Heart left ventricle (tissue), 16 donors: ENCODE measurements at regions not wholly inside any gene's neighbourhood (a gene's known extent, or its start where the extent isn't known, plus 50 kb on each side); places are given as distances from the start of the nearest gene placed in this dataset.

Experiments used
- ATAC-seq, 4 donors: fragments of 200-7000 bp; cut with Tn5 transposase; one replicate each; pipeline ENCODE4 v1.9.1; 2020 to 2022; ENCODE audit warnings: moderate library complexity in 4 of 4, mild to moderate bottlenecking in 3 of 4, moderate number of reproducible peaks in 1 of 4
- DNase-seq, 5 donors: peaks; one replicate each; pipeline ENCODE4 v3.0.0-alpha.2; 2020
- H3K27ac ChIP-seq, 12 donors: fragments of 200-600 bp; sonication (generic) in 4 of 12; one replicate each; pipeline versions ENCODE4 v1.5.0 to v1.8.0; 2016 to 2022; ENCODE audit warnings: mild to moderate bottlenecking in 2 of 12
- H3K27me3 ChIP-seq, 9 donors: fragments of 200-600 bp; sonication (generic) in 2 of 9; one replicate each; pipeline versions ENCODE4 v1.5.1 to v1.8.0; 2016 to 2022; ENCODE audit warnings: mild to moderate bottlenecking in 3 of 9
- H3K36me3 ChIP-seq, 9 donors: fragments of 200-600 bp; sonication (generic) in 2 of 9; one replicate each; pipeline versions ENCODE4 v1.5.0 to v1.8.0; 2018 to 2022; ENCODE audit warnings: mild to moderate bottlenecking in 2 of 9
- H3K4me1 ChIP-seq, 12 donors: fragments of 200-600 bp; sonication (generic) in 4 of 12; one replicate each; pipeline versions ENCODE4 v1.5.0 to v1.8.0; 2016 to 2022; ENCODE audit warnings: mild to moderate bottlenecking in 3 of 12
- H3K4me3 ChIP-seq, 12 donors: fragments of 200-600 bp; sonication (generic) in 4 of 12; one replicate each; pipeline versions ENCODE4 v1.5.0 to v1.8.0; 2017 to 2022; ENCODE audit warnings: mild to moderate bottlenecking in 9 of 12, moderate library complexity in 4 of 12
- H3K9me3 ChIP-seq, 12 donors: fragments of 200-600 bp; sonication (generic) in 4 of 12; one replicate each; pipeline versions ENCODE4 v1.5.0 to v1.8.0; 2016 to 2022; ENCODE audit warnings: mild to moderate bottlenecking in 1 of 12
- CTCF ChIP-seq, 12 donors: fragments of 200-600 bp; sonication (generic) in 4 of 12; IDR thresholded peaks; one replicate each; pipeline versions ENCODE4 v1.5.0 to v1.8.0; 2018 to 2022; ENCODE audit warnings: antibody characterized with exemption in 12 of 12, mild to moderate bottlenecking in 5 of 12
- POLR2A ChIP-seq, 2 donors: fragments of 450-650 bp; IDR thresholded peaks; one replicate each; pipeline ENCODE4 v1.6.1; 2017; ENCODE audit warnings: antibody characterized with exemption in 2 of 2, mild to moderate bottlenecking in 2 of 2, moderate library complexity in 2 of 2
- WGBS, 4 donors: extraction: QIAGEN DNeasy Blood & Tissue Kit in 2 of 4; methylation state at CpG; one replicate each; pipeline versions ENCODE4 v1.1.5 to v1.1.7; 2013 to 2018; 5-methylcytosine and 5-hydroxymethylcytosine counted together
- intact Hi-C, 10 donors: fragments of 100-400 bp; cut with DNase I; formaldehyde crosslinking; loops; one replicate each; pipeline versions ENCODE4 v1.11.1 to v1.14.2; 2022
- donor health status: ischemic (EF 13 %, LVEDD 7.1; RV severe dilation, severe dysfunction).
- donor health status: healthy with polysubstance abuse.
- donor health status: DM: no; HTN: yes; CAD: no.
- donor health status: DM: no; HTN: no; CAD: no.
- donor health status: ischemic (EF 25% LVEDD 6.9; RV normal size, moderate dysfunction).
- donor health status: ischemic (EF 25% LVEDD 5.7; RV mildly dilated, moderate dysfunction).
- donor health status: healthy.
- donor health status: DM: yes; HTN: yes; CAD: no.
- donor health status: ischemic (EF 35%, LVEDD 5.7; RV mildly dilated, moderate dysfunction).
- donor health status: nonischemic (EF 11% LVEDD 7.7; RV severe dilation, severe dysfunction).
- donor health status: DM: yes; HTN: yes; CAD: no.
- donor health status: PGD.
- donor health status: ischemic (EF 29% LVEDD 5.4; RV normal size, mild dysfunction).
- donor health status: nonischemic (EF 23%, LVEDD 6.1; RV moderate dilation, normal function).

GRCh38 chr6:74755196-74755595 lies 450.7 kb downstream of the COL12A1 start:
- H3K4me1 ChIP-seq = no peaks in the 10 kb centered on the region
- TF ChIP-seq CTCF (IDR thresholded peaks at IDR 0.05) (no peak), POLR2A (IDR thresholded peaks at IDR 0.05) (no peak)
- no peaks in the 10 kb centered on the region for H3K27me3 ChIP-seq
- WGBS, 4 donors = 84 to 90% (median 87%) methylated on average over 5 to 10 of the region's 10 CpGs
- intact Hi-C loops = loop anchor here in 2 of 10 donors (10.0 kb wide), 1 partner anchor 450 kb away; the partner anchor contains the start of gene COL12A1 (in 2 of the 2)
- ATAC-seq (no peak), DNase-seq (no peak)
- no peak overlapping the region for H3K4me3 ChIP-seq
- no peak overlapping the region for H3K27ac ChIP-seq
- no peaks in the 10 kb centered on the region for H3K36me3 ChIP-seq
- no peaks in the 10 kb centered on the region for H3K9me3 ChIP-seq

- H3K27ac ChIP-seq = no peak overlapping the region
- no peaks in the 10 kb centered on the region for H3K4me1 ChIP-seq
- no peak overlapping the region for H3K4me3 ChIP-seq
- ATAC-seq = no peak
- H3K27me3 ChIP-seq = no peaks in the 10 kb centered on the region
- TF ChIP-seq CTCF (IDR thresholded peaks at IDR 0.05) (no peak), POLR2A (IDR thresholded peaks at IDR 0.05) (no peak)
- no peaks in the 10 kb centered on the region for H3K9me3 ChIP-seq
- H3K36me3 ChIP-seq = no peaks in the 10 kb centered on the region
- intact Hi-C loops = loop anchor here in 7 of 10 donors (2.0 to 10.0 kb wide), 4 partner anchors 448 to 455 kb away; partner anchors contain the start of gene COL12A1 (in 5 of the 7)
- DNase-seq = no peak
- 71 to 83% (median 75%) methylated on average over 2 of the region's 2 CpGs for WGBS, 4 donors
Measured at GRCh38 chr6:74753883-74754600, 451.8 kb downstream of the COL12A1 start.

GRCh38 chr6:74752303-74752702 lies 453.6 kb downstream of the COL12A1 start:
- intact Hi-C loops = loop anchor here in 7 of 10 donors (2.0 to 10.0 kb wide), 4 partner anchors 450 to 456 kb away; partner anchors contain the start of gene COL12A1 (in 5 of the 7)
- no peaks in the 10 kb centered on the region for H3K27me3 ChIP-seq
- H3K36me3 ChIP-seq = no peaks in the 10 kb centered on the region
- H3K9me3 ChIP-seq = no peaks in the 10 kb centered on the region
- WGBS, 4 donors = 67 to 71% (median 70%) methylated on average over 3 of the region's 3 CpGs
- TF ChIP-seq POLR2A (IDR thresholded peaks at IDR 0.05) (no peak), CTCF (IDR thresholded peaks at IDR 0.05) (peak in 5 of 12 donors; percentile 14 to 47 (median 26))
- H3K27ac ChIP-seq = no peak overlapping the region
- H3K4me1 ChIP-seq = no peaks in the 10 kb centered on the region
- no peak overlapping the region for H3K4me3 ChIP-seq
- ATAC-seq (no peak), DNase-seq (no peak)

GRCh38 chr6:74750826-74751225 lies 455.0 kb downstream of the COL12A1 start:
- Histone ChIP-seq H3K36me3 (no peaks in the 10 kb centered on the region), H3K9me3 (no peaks in the 10 kb centered on the region), H3K27ac (no peak overlapping the region), H3K4me1 (no peaks in the 10 kb centered on the region), H3K27me3 (no peaks in the 10 kb centered on the region), H3K4me3 (no peak overlapping the region)
- intact Hi-C loops = loop anchor here in 6 of 10 donors (5.0 to 10.0 kb wide), 3 partner anchors 451 to 456 kb away; partner anchors contain the start of gene COL12A1 (in 5 of the 6)
- DNase-seq = no peak
- TF ChIP-seq CTCF (IDR thresholded peaks at IDR 0.05) (no peak), POLR2A (IDR thresholded peaks at IDR 0.05) (no peak)
- ATAC-seq = no peak
